Transverse colon (tissue), 4 donors: ENCODE measurements at regions not wholly inside any gene's neighbourhood (a gene's known extent, or its start where the extent isn't known, plus 50 kb on each side); places are given as distances from the start of the nearest gene placed in this dataset.

Experiments
- CTCF ChIP-seq, 5 experiments: fragments of 200-600 bp in 3 of 5; fragments of 450-650 bp in 2 of 5; sonication (generic) in 3 of 5; IDR thresholded peaks; 1 replicate in 2 of 5; 2 replicates in 3 of 5; pipeline ENCODE4 v1.5.1; 2016 to 2017; ENCODE audit warnings: antibody characterized with exemption in 5 of 5, inconsistent platforms in 3 of 5, mild to moderate bottlenecking in 2 of 5, moderate library complexity in 1 of 5
- EP300 ChIP-seq: sonication (generic); formaldehyde crosslinking; IDR thresholded peaks from one replicate; pipeline ENCODE4 v1.6.1; 2017; ENCODE audit warnings: antibody characterized with exemption, low read depth
- POLR2A ChIP-seq: fragments of 450-650 bp; IDR thresholded peaks from one replicate; pipeline ENCODE4 v1.6.1; 2016; ENCODE audit warnings: antibody characterized with exemption, mild to moderate bottlenecking, moderate library complexity
- POLR2AphosphoS5 ChIP-seq, 3 donors: sonication (generic); formaldehyde crosslinking; IDR thresholded peaks; one replicate each; pipeline ENCODE4 v1.6.1; 2016; ENCODE audit warnings: antibody characterized with exemption in 3 of 3

DNA sequence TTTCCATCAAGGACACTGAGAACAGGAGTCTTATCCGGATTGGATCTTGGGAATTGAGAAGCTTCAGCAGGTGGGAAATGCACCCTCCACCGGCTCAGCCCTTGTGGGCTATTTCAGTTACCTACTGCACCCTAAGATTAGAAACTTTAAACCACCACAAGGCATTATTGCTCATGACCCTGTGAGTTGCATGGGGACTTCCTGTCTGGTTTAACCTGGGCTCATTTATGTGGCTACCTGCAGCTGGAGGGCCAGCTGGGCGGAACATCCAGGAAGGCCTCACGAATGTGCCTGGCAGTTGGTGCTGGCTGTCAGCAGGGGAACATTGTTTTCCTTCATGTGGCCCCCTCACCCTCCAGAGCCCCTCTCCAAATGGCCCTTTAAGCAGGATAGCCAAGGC, 164.1 kb downstream of the DEFB131A start:
- TF ChIP-seq CTCF (IDR thresholded peaks at IDR 0.05) (no peak), POLR2A (no peak), EP300 (no peak), POLR2AphosphoS5 (IDR thresholded peaks at IDR 0.05) (no peak)
